Neuronal stem cell (in vitro differentiated cells): ENCODE measurements at regions not wholly inside any gene's neighbourhood (a gene's known extent, or its start where the extent isn't known, plus 50 kb on each side); places are given as distances from the start of the nearest gene placed in this dataset.
A peak's percentile ranks its signal among the peaks of the same experiment; 100 is the strongest.

Experiments
- DNase-seq: peaks from one replicate; pipeline ENCODE4 v3.0.0-alpha.2; 2013; ENCODE audit warnings: low spot score
- H2AFZ ChIP-seq: one replicate; pipeline ENCODE4 v1.6.1; 2013; ENCODE audit warnings: mild to moderate bottlenecking, low read length, inconsistent platforms
- H2AK5ac ChIP-seq: 2 replicates; pipeline ENCODE4 v1.6.1; 2013; ENCODE audit warnings: low read depth, mild to moderate bottlenecking, inconsistent platforms, low read length, moderate library complexity, mixed read lengths
- H2BK120ac ChIP-seq: 2 replicates; pipeline ENCODE4 v1.6.1; 2013; ENCODE audit warnings: low read depth, mild to moderate bottlenecking, inconsistent platforms, low read length, moderate library complexity, mixed read lengths
- H2BK12ac ChIP-seq: one replicate; pipeline ENCODE4 v1.6.1; 2013; ENCODE audit warnings: low read length, inconsistent platforms
- H2BK15ac ChIP-seq: 2 replicates; pipeline ENCODE4 v1.6.1; 2013; ENCODE audit warnings: mild to moderate bottlenecking, low read length, inconsistent platforms, mixed read lengths
- H2BK5ac ChIP-seq: one replicate; pipeline ENCODE4 v1.6.1; 2013; ENCODE audit warnings: inconsistent platforms, mild to moderate bottlenecking, low read length, moderate library complexity
- H3K14ac ChIP-seq: one replicate; pipeline ENCODE4 v1.6.1; 2013; ENCODE audit warnings: low read length, inconsistent platforms
- H3K18ac ChIP-seq: 2 replicates; pipeline ENCODE4 v1.6.1; 2013; ENCODE audit warnings: low read length, inconsistent platforms
- H3K23ac ChIP-seq: 2 replicates; pipeline ENCODE4 v1.6.1; 2013; ENCODE audit warnings: low read depth, mild to moderate bottlenecking, mixed read lengths, low read length, inconsistent platforms; ENCODE audit not compliant: poor library complexity
- H3K27ac ChIP-seq: replicated peaks from 3 replicates; pipeline ENCODE4 v1.5.1; 2013; ENCODE audit warnings: low read length, inconsistent platforms
- H3K27me3 ChIP-seq, 3 experiments: 2 replicates each; pipeline ENCODE4 v1.6.1; 2013; ENCODE audit warnings: low read length in 3 of 3, mild to moderate bottlenecking in 2 of 3, inconsistent platforms in 1 of 3, low read depth in 1 of 3, mixed read lengths in 1 of 3, moderate library complexity in 1 of 3; ENCODE audit not compliant: control insufficient read depth in 3 of 3, insufficient read depth in 3 of 3
- H3K36me3 ChIP-seq, 2 donors: replicated peaks in 1 of 2; 2 replicates each; pipeline ENCODE4 v1.6.1; 2013; ENCODE audit warnings: low read length in 2 of 2; ENCODE audit not compliant: control insufficient read depth in 2 of 2, insufficient read depth in 2 of 2
- H3K4ac ChIP-seq: 2 replicates; pipeline ENCODE4 v1.6.1; 2013; ENCODE audit warnings: inconsistent platforms, mild to moderate bottlenecking, low read length, moderate library complexity
- H3K4me1 ChIP-seq, 2 donors: 1 replicate in 1 of 2; 2 replicates in 1 of 2; pipeline ENCODE4 v1.6.1; 2013; ENCODE audit warnings: low read length in 2 of 2, low read depth in 1 of 2; ENCODE audit not compliant: control insufficient read depth in 2 of 2, insufficient read depth in 1 of 2
- H3K4me2 ChIP-seq: one replicate; pipeline ENCODE4 v1.6.1; 2013; ENCODE audit warnings: mild to moderate bottlenecking, low read length, inconsistent platforms; ENCODE audit not compliant: insufficient read depth, poor library complexity, severe bottlenecking
- H3K4me3 ChIP-seq, 2 donors: 2 replicates each; pipeline ENCODE4 v1.5.1; 2013; ENCODE audit warnings: low read length in 2 of 2, mild to moderate bottlenecking in 2 of 2, inconsistent platforms in 1 of 2, moderate library complexity in 1 of 2
- H3K79me1 ChIP-seq: one replicate; pipeline ENCODE4 v1.6.1; 2013; ENCODE audit warnings: low read depth, mild to moderate bottlenecking, inconsistent platforms, low read length, moderate library complexity
- H3K9ac ChIP-seq: one replicate; pipeline ENCODE4 v1.6.1; 2013; ENCODE audit warnings: mild to moderate bottlenecking, low read depth, low read length, inconsistent platforms; ENCODE audit not compliant: poor library complexity
- H3K9me3 ChIP-seq, 2 donors: replicated peaks in 1 of 2; 2 replicates each; pipeline versions ENCODE3 to v1.6.1; 2013; ENCODE audit warnings: low read length in 2 of 2, mild to moderate bottlenecking in 2 of 2, inconsistent platforms in 1 of 2, low read depth in 1 of 2, mixed read lengths in 1 of 2, moderate library complexity in 1 of 2; ENCODE audit not compliant: control insufficient read depth in 2 of 2, insufficient read depth in 1 of 2
- H4K8ac ChIP-seq: one replicate; pipeline ENCODE4 v1.6.1; 2013; ENCODE audit warnings: low read depth, mild to moderate bottlenecking, inconsistent platforms, low read length, moderate library complexity
- H4K91ac ChIP-seq: one replicate; pipeline ENCODE4 v1.6.1; 2013; ENCODE audit warnings: low read length, low read depth, mild to moderate bottlenecking, inconsistent platforms; ENCODE audit not compliant: poor library complexity
- WGBS, 2 donors: extraction: QIAGEN DNeasy Blood & Tissue Kit; methylation state at CpG; one replicate each; pipeline ENCODE4 v1.1.7; 2013; ENCODE audit warnings: missing lambda C conversion rate in 2 of 2, mixed read lengths in 1 of 2; ENCODE audit not compliant: insufficient read length in 2 of 2, insufficient replicate concordance in 1 of 2; ENCODE audit errors: extremely low coverage in 2 of 2; 5-methylcytosine and 5-hydroxymethylcytosine counted together

DNA sequence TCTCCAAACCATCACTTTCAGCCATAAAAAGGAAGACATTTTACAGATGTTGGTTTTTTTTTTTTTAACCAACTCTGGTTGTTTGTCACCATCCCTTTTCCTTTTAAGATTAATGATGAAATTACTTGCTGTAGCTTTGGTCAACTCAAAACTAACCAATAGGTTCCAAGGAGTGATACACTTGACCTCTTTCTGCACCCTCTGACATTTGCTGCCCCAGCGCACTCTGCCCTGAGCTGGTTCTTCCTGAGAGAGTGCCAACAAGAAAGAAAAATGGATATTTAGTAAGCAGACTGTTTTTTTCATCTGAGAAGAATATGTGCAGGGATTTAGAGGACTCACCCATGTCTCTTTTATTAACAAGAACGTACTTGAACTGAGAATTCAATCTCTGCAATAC, 520.0 kb downstream of the TXNL1 start:
- H3K27me3 ChIP-seq: no peaks in the 10 kb centered on the region
- no peak overlapping the region for H4K8ac ChIP-seq
- no peak overlapping the region for H3K4ac ChIP-seq
- H2BK120ac ChIP-seq: no peak overlapping the region
- no CpG with 5 or more reads among the region's 2 CpGs for WGBS, 2 donors
- no peaks in the 10 kb centered on the region for H3K36me3 ChIP-seq
- H3K14ac ChIP-seq: no peak overlapping the region
- H2AFZ ChIP-seq: no peak overlapping the region
- no peak overlapping the region for H3K9ac ChIP-seq
- no peak overlapping the region for H4K91ac ChIP-seq
- H3K18ac ChIP-seq: no peak overlapping the region
- H3K9me3 ChIP-seq: no peaks in the 10 kb centered on the region
- no peaks in the 10 kb centered on the region for H3K79me1 ChIP-seq
- H3K4me1 ChIP-seq: peaks cover 5 to 14% of the 10 kb centered on the region in 2 donors
- H3K27ac ChIP-seq: no peak overlapping the region
- DNase-seq: no peak
- H2BK12ac ChIP-seq: no peak overlapping the region
- H2BK15ac ChIP-seq: no peak overlapping the region
- no peak overlapping the region for H3K23ac ChIP-seq
- H3K4me3 ChIP-seq: no peak overlapping the region
- H2BK5ac ChIP-seq: no peak overlapping the region
- no peak overlapping the region for H3K4me2 ChIP-seq
- H2AK5ac ChIP-seq: no peak overlapping the region

DNA sequence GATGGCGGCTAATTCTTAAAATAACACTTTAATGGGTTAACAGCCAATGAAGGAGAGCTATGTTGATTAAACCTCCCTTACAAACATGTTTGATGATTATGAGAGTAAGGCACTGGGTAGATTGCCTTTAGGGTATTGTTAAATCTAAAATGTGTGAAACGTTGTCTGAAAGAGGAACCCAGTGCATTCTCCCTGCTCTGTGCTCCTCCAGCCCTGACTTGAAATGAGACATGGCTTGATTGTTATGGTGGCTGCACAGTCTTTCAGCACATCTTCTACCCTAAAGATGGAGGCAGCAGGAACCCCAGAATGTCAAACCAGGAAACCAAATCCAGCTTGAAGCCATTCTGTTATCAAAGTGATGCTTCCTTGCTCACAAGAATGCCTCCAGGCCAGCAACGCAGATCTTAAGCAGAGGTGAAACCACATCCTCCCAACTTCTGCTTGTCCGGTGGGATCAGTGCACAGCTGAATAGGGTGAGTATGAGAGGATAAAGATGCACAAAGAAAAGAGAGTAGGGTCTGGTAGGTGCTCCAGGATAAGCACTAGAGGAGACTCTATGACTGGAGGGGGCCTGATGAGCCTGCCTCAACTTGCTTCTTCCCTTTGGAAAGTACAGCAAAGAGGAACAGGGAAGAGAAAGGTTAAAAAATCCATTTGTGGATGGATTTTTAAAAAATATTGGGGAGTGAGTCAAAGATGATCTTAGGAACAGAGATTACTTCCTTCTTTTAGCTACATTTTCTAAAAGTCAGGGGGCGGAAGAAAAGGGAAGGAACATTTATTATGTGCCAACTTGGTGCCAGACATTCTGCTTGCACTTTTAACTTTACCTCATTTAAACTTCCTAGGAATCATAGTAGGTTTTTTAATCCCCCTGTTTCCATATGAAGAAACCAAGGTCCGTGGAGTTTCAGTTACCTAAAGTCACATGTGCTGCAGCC, 523.0 kb downstream of the TXNL1 start:
- H2AK5ac ChIP-seq: no peak overlapping the region
- H3K9me3 ChIP-seq: no peaks in the 10 kb centered on the region
- H4K91ac ChIP-seq: no peak overlapping the region
- H3K18ac ChIP-seq: no peak overlapping the region
- H3K36me3 ChIP-seq: no peaks in the 10 kb centered on the region
- no peak overlapping the region for H3K23ac ChIP-seq
- no peaks in the 10 kb centered on the region for H3K79me1 ChIP-seq
- H3K27ac ChIP-seq: no peak overlapping the region
- no peak overlapping the region for H2BK120ac ChIP-seq
- H2BK12ac ChIP-seq: peak overlapping the region; percentile 7
- peaks cover 5 to 14% of the 10 kb centered on the region in 2 donors for H3K4me1 ChIP-seq
- no peak for DNase-seq
- no peak overlapping the region for H3K4me2 ChIP-seq
- no peak overlapping the region for H3K9ac ChIP-seq
- H2AFZ ChIP-seq: no peak overlapping the region
- peak overlapping the region; percentile 26 for H3K14ac ChIP-seq
- no peak overlapping the region for H2BK15ac ChIP-seq
- no CpG with 5 or more reads among the region's 6 CpGs for WGBS, 2 donors
- H3K27me3 ChIP-seq: no peaks in the 10 kb centered on the region
- no peak overlapping the region for H4K8ac ChIP-seq
- no peak overlapping the region for H2BK5ac ChIP-seq
- no peak overlapping the region for H3K4ac ChIP-seq
- H3K4me3 ChIP-seq: no peak overlapping the region

DNA sequence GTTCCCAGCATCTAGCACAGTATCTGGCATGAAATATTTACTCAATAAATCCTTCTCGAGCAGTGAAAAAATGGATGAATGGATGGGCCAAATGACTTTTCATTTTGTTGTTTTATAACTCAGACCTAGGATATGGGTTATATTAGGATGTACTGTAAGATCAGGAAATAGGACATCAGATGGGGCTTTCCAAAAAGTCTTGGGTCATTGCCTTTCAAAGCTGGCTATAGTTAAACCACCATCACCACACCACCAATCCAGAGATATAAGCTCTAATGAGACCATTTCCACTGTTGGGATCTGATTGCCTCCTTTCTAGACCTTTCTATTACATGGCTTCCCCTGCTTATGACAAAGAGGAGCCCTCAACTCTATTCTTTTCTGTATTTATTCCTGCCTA, 525.0 kb upstream of the TCF4 start:
- H2BK5ac ChIP-seq: no peak overlapping the region
- no peak overlapping the region for H2AK5ac ChIP-seq
- H3K9ac ChIP-seq: no peak overlapping the region
- no peaks in the 10 kb centered on the region for H3K36me3 ChIP-seq
- H2BK12ac ChIP-seq: no peak overlapping the region
- no peak overlapping the region for H3K27ac ChIP-seq
- H3K23ac ChIP-seq: no peak overlapping the region
- no peaks in the 10 kb centered on the region for H3K79me1 ChIP-seq
- H3K4me2 ChIP-seq: no peak overlapping the region
- H3K4ac ChIP-seq: no peak overlapping the region
- no peaks in the 10 kb centered on the region for H3K9me3 ChIP-seq
- no peak overlapping the region for H3K14ac ChIP-seq
- no peak overlapping the region for H2AFZ ChIP-seq
- H3K4me3 ChIP-seq: no peak overlapping the region
- H3K4me1 ChIP-seq: peaks cover 5 to 13% of the 10 kb centered on the region in 2 donors
- H2BK120ac ChIP-seq: no peak overlapping the region
- DNase-seq: no peak
- no peak overlapping the region for H4K8ac ChIP-seq
- WGBS, 2 donors: no CpG with 5 or more reads among the region's 1 CpG
- no peaks in the 10 kb centered on the region for H3K27me3 ChIP-seq
- no peak overlapping the region for H4K91ac ChIP-seq
- no peak overlapping the region for H3K18ac ChIP-seq
- H2BK15ac ChIP-seq: no peak overlapping the region

DNA sequence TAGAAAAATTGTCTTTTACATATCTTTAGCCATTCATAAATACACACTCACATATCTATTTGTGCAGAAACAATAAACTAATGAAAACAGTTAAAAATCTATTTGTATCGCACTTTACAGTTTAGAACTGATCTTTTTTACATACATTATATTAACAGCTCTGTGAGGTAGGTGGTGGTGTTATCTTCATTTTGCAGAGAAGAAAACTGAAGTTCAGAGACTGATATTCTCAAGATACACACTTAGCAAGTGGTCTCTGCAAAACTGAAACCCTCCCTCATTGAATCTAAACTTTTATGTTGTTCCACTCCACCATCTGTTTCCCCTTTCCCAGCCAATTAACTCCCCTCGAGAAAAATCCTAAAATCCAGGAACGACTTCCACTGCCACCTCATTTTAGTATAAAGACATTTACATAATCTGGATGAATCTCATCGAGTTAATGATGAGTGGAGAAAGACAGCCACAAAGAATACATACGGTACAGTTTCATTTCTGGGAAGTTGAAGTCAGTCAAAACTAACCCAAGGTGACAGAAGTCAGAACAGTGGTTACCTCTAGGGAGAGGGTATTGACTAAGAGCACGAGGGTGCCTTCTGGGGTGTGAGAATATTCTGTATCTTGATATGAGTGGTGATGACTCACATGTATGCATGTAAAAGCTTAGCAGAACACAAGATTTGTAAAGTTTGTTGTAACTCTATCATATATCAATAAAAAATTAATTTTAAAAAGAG, 524.2 kb upstream of the TCF4 start:
- H3K36me3 ChIP-seq: no peaks in the 10 kb centered on the region
- no peaks in the 10 kb centered on the region for H3K9me3 ChIP-seq
- H3K9ac ChIP-seq: no peak overlapping the region
- no peak overlapping the region for H2BK5ac ChIP-seq
- WGBS, 2 donors: no CpG with 5 or more reads among the region's 6 CpGs
- no peak overlapping the region for H4K8ac ChIP-seq
- H3K18ac ChIP-seq: no peak overlapping the region
- H3K27ac ChIP-seq: no peak overlapping the region
- H2AK5ac ChIP-seq: no peak overlapping the region
- H3K4me1 ChIP-seq: peaks cover 2 to 16% of the 10 kb centered on the region in 2 donors
- no peak overlapping the region for H3K4me3 ChIP-seq
- no peak overlapping the region for H2BK120ac ChIP-seq
- H4K91ac ChIP-seq: no peak overlapping the region
- no peaks in the 10 kb centered on the region for H3K27me3 ChIP-seq
- H2BK15ac ChIP-seq: no peak overlapping the region
- H3K79me1 ChIP-seq: no peaks in the 10 kb centered on the region
- H2AFZ ChIP-seq: no peak overlapping the region
- no peak overlapping the region for H3K4me2 ChIP-seq
- no peak overlapping the region for H3K4ac ChIP-seq
- no peak overlapping the region for H2BK12ac ChIP-seq
- no peak overlapping the region for H3K23ac ChIP-seq
- DNase-seq: no peak
- no peak overlapping the region for H3K14ac ChIP-seq
